GM21528 (cell line): ENCODE measurements at regions not wholly inside any gene's neighbourhood (a gene's known extent, or its start where the extent isn't known, plus 50 kb on each side); places are given as distances from the start of the nearest gene placed in this dataset.
"Not testable (repeated sequence)": the region's sequence is repeated elsewhere in the genome, so short reads cannot be mapped to it uniquely, and the experiment has no call there.

Experiments used
- ATAC-seq: cut with Tn5 transposase; IDR thresholded peaks from one replicate; pipeline ENCODE4 v1.9.1; 2021; ENCODE audit warnings: mild to moderate bottlenecking, moderate library complexity; ENCODE audit not compliant: unreplicated experiment, low FRiP score

GRCh38 chr5:112472614-112473013 lies 53.5 kb upstream of the EPB41L4A start:
- ATAC-seq, result no peak

- ATAC-seq, result no peak
These were observed 54.9 kb upstream of the EPB41L4A start for GRCh38 chr5:112473989-112474388.

- no peak for ATAC-seq
These were observed 56.8 kb upstream of the EPB41L4A start for GRCh38 chr5:112475747-112476365.

- ATAC-seq, result no peak
These were observed 60.3 kb upstream of the EPB41L4A start for GRCh38 chr5:112479418-112479817.

GRCh38 chr5:112480501-112480900 lies 61.4 kb upstream of the EPB41L4A start:
- ATAC-seq, result no peak

- no peak for ATAC-seq
These were observed 64.6 kb upstream of the EPB41L4A start for GRCh38 chr5:112483704-112484103.

- no peak for ATAC-seq
These were observed 66.9 kb upstream of the EPB41L4A start for GRCh38 chr5:112485934-112486355.

- ATAC-seq, result no peak
These were observed 72.2 kb upstream of the EPB41L4A start for GRCh38 chr5:112491257-112491656.

- peak; percentile 85 for ATAC-seq
These were observed 73.2 kb upstream of the EPB41L4A start for GRCh38 chr5:112492291-112492690.

- ATAC-seq, result not testable (repeated sequence)
These were observed 84.8 kb upstream of the EPB41L4A start for GRCh38 chr5:112503749-112504501.

GRCh38 chr5:112509097-112509496 lies 90.0 kb upstream of the EPB41L4A start:
- not testable (repeated sequence) for ATAC-seq

- no peak for ATAC-seq
These were observed 92.8 kb upstream of the EPB41L4A start for GRCh38 chr5:112511920-112512319.

- ATAC-seq, result no peak
These were observed 93.8 kb upstream of the EPB41L4A start for GRCh38 chr5:112512901-112513300.

GRCh38 chr5:112514111-112514510 lies 95.0 kb upstream of the EPB41L4A start:
- no peak for ATAC-seq

- not testable (repeated sequence) for ATAC-seq
These were observed 101.4 kb upstream of the EPB41L4A start for GRCh38 chr5:112520474-112520873.

GRCh38 chr5:112522891-112523673 lies 104.0 kb upstream of the EPB41L4A start:
- ATAC-seq, result peak; percentile 60

GRCh38 chr5:112523674-112524263 lies 104.7 kb upstream of the EPB41L4A start:
- ATAC-seq, result peak; percentile 76

- no peak for ATAC-seq
These were observed 106.1 kb upstream of the EPB41L4A start for GRCh38 chr5:112525217-112525616.

- ATAC-seq, result no peak
These were observed 109.9 kb upstream of the EPB41L4A start for GRCh38 chr5:112528928-112529327.

- no peak for ATAC-seq
These were observed 110.4 kb upstream of the EPB41L4A start for GRCh38 chr5:112529525-112529924.
